GM21786 (cell line): ENCODE measurements at regions not wholly inside any gene's neighbourhood (a gene's known extent, or its start where the extent isn't known, plus 50 kb on each side); places are given as distances from the start of the nearest gene placed in this dataset.

Source experiments
- ATAC-seq: cut with Tn5 transposase; IDR thresholded peaks from one replicate; pipeline ENCODE4 v1.9.1; 2021; ENCODE audit not compliant: unreplicated experiment

- ATAC-seq: no peak
These were observed 528.2 kb downstream of the HDGFL1 start for GRCh38 chr6:23097566-23097965.

- ATAC-seq: no peak
These were observed 537.6 kb downstream of the HDGFL1 start for GRCh38 chr6:23106951-23107350.

- no peak for ATAC-seq
These were observed 542.6 kb downstream of the HDGFL1 start for GRCh38 chr6:23111984-23112383.

- no peak for ATAC-seq
These were observed 545.6 kb downstream of the HDGFL1 start for GRCh38 chr6:23114812-23115504.

- ATAC-seq: no peak
These were observed 568.2 kb downstream of the HDGFL1 start for GRCh38 chr6:23137611-23138010.

- ATAC-seq: no peak
These were observed 571.5 kb downstream of the HDGFL1 start for GRCh38 chr6:23140871-23141270.

GRCh38 chr6:23145781-23146180 lies 576.4 kb downstream of the HDGFL1 start:
- no peak for ATAC-seq

GRCh38 chr6:23154159-23154558 lies 584.8 kb downstream of the HDGFL1 start:
- ATAC-seq: no peak

- no peak for ATAC-seq
These were observed 600.7 kb downstream of the HDGFL1 start for GRCh38 chr6:23170049-23170448.

- ATAC-seq: no peak
These were observed 603.9 kb downstream of the HDGFL1 start for GRCh38 chr6:23173234-23173633.

GRCh38 chr6:23174781-23175361 lies 605.5 kb downstream of the HDGFL1 start:
- no peak for ATAC-seq

- ATAC-seq: no peak
These were observed 606.0 kb downstream of the HDGFL1 start for GRCh38 chr6:23175391-23175790.

GRCh38 chr6:23176471-23176870 lies 607.1 kb downstream of the HDGFL1 start:
- no peak for ATAC-seq

GRCh38 chr6:23176883-23177282 lies 607.5 kb downstream of the HDGFL1 start:
- no peak for ATAC-seq

GRCh38 chr6:23177806-23178205 lies 608.4 kb downstream of the HDGFL1 start:
- ATAC-seq: no peak

GRCh38 chr6:23179994-23180393 lies 610.6 kb downstream of the HDGFL1 start:
- ATAC-seq: no peak

GRCh38 chr6:23180504-23181293 lies 611.3 kb downstream of the HDGFL1 start:
- ATAC-seq: no peak

- no peak for ATAC-seq
These were observed 612.2 kb downstream of the HDGFL1 start for GRCh38 chr6:23181356-23182110.

- no peak for ATAC-seq
These were observed 614.5 kb downstream of the HDGFL1 start for GRCh38 chr6:23183846-23184245.

GRCh38 chr6:23184351-23184750 lies 615.0 kb downstream of the HDGFL1 start:
- ATAC-seq: no peak

- ATAC-seq: no peak
These were observed 626.1 kb downstream of the HDGFL1 start for GRCh38 chr6:23195487-23195886.
